ENCODE measurements at regions not wholly inside any gene's neighbourhood (a gene's known extent, or its start where the extent isn't known, plus 50 kb on each side); places are given as distances from the start of the nearest gene placed in this dataset.

GRCh38 chr3:147930232-147930807 lies 521.2 kb downstream of the ZIC1 start:
- no peak for DNase-seq (ENCODE audit: extremely low spot score)
- Histone ChIP-seq H3K9me3 (no peaks in the 10 kb centered on the region), H3K27me3 (no peaks in the 10 kb centered on the region), H3K36me3 (no peaks in the 10 kb centered on the region), H3K27ac (replicated peaks in 1 of 4) (no peak overlapping the region), H3K4me3 (no peak overlapping the region), H3K4me1 (no peaks in the 10 kb centered on the region)
- intact Hi-C loops (cut with DNase I) = no loop called here
- WGBS = 41% methylated on average over 4 of the region's 4 CpGs
- TF ChIP-seq POLR2A (IDR thresholded peaks at IDR 0.05; ENCODE audit: low read depth) (no peak), POLR2AphosphoS5 (IDR thresholded peaks at IDR 0.05) (no peak), EP300 (IDR thresholded peaks at IDR 0.05) (no peak), CTCF (IDR thresholded peaks at IDR 0.05) (no peak)

DNA sequence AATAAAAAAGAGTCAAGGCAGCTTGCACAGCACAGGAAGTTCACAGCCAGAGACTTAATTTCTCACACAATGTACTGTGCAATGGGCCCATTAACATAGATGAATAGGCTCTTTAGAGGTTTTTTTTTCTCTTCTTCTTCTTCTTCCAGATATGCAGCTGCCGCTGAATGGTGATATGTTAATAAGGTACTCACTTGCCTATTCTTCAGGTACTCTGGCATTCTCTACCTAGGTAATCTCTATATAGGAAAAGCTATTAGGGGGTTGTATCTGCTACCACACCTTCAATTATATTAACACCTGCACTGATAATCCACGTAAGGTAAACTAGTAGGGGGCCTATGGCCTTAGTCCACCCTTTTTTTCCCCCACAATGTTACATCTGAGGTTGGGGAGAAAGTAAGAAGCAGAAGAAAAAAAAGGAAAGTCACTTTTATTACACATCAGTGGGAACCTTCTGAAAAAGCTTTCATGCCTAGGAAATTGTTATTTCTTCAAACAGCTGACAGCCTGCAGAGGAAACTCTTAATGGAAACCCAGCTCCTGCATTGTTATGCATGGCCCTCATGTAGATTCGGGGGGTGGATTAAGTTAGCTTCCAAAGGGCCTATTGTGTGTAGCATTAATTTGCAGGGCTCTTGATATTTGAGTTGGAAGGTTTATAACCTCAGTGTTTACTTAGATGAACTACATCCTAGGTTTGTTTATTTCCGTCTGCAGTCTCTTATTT lies 525.5 kb downstream of the ZIC1 start:
- Histone ChIP-seq H3K27ac (replicated peaks in 1 of 4) (no peak overlapping the region), H3K4me3 (no peak overlapping the region), H3K9me3 (no peaks in the 10 kb centered on the region), H3K4me1 (no peaks in the 10 kb centered on the region), H3K27me3 (no peaks in the 10 kb centered on the region), H3K36me3 (no peaks in the 10 kb centered on the region)
- WGBS = 67% methylated on average over 4 of the region's 4 CpGs
- no peak for DNase-seq (ENCODE audit: extremely low spot score)
- intact Hi-C loops (cut with DNase I) = no loop called here
- TF ChIP-seq POLR2AphosphoS5 (IDR thresholded peaks at IDR 0.05) (no peak), CTCF (IDR thresholded peaks at IDR 0.05) (no peak)

DNA sequence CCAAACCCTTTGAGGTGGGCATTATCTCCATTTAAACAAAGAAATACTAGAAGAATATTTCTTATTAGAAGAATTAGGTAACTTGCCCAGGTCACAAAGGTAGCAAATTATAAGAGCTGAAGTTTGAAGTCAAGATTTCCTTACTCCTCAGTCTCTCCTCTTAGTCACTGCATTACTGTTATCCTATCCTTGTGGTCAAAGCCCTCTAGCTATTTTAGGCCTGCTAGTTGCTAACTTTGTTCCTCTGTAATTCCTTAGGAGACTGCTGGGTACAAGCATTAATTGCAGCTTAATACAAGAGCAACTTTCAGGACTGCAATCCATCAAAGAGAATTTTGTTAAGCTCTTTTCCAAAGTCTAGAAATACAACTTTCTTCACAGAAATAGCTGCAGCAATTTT lies 528.2 kb downstream of the ZIC1 start:
- no peak overlapping the region for H3K4me3 ChIP-seq
- no peaks in the 10 kb centered on the region for H3K27me3 ChIP-seq
- TF ChIP-seq CTCF (IDR thresholded peaks at IDR 0.05) (no peak), POLR2A (IDR thresholded peaks at IDR 0.05; ENCODE audit: low read depth) (no peak), POLR2AphosphoS5 (IDR thresholded peaks at IDR 0.05) (no peak)
- no peak for DNase-seq (ENCODE audit: extremely low spot score)
- H3K4me1 ChIP-seq = no peaks in the 10 kb centered on the region
- no peaks in the 10 kb centered on the region for H3K9me3 ChIP-seq
- intact Hi-C loops (cut with DNase I) = no loop called here
- H3K27ac ChIP-seq (replicated peaks in 1 of 4) = no peak overlapping the region
- H3K36me3 ChIP-seq = no peaks in the 10 kb centered on the region

GRCh38 chr3:147937891-147938290 lies 528.7 kb downstream of the ZIC1 start:
- intact Hi-C loops (cut with DNase I) = no loop called here
- no peaks in the 10 kb centered on the region for H3K27me3 ChIP-seq
- no peak overlapping the region for H3K4me3 ChIP-seq
- no peak overlapping the region for H3K27ac ChIP-seq (replicated peaks in 1 of 4)
- no peak for TF ChIP-seq CTCF (IDR thresholded peaks at IDR 0.05)
- TF ChIP-seq POLR2AphosphoS5 (IDR thresholded peaks at IDR 0.05) = no peak
- TF ChIP-seq POLR2A (IDR thresholded peaks at IDR 0.05; ENCODE audit: low read depth) = no peak
- no peak for TF ChIP-seq EP300 (IDR thresholded peaks at IDR 0.05)
- H3K36me3 ChIP-seq = no peaks in the 10 kb centered on the region
- H3K9me3 ChIP-seq = no peaks in the 10 kb centered on the region
- no peak for DNase-seq (ENCODE audit: extremely low spot score)
- 89% methylated on average over 2 of the region's 2 CpGs for WGBS
- no peaks in the 10 kb centered on the region for H3K4me1 ChIP-seq

GRCh38 chr3:147939425-147939824 lies 530.3 kb downstream of the ZIC1 start:
- H3K27ac ChIP-seq (replicated peaks in 1 of 4) = no peak overlapping the region
- intact Hi-C loops (cut with DNase I) = no loop called here
- H3K9me3 ChIP-seq = no peaks in the 10 kb centered on the region
- DNase-seq (ENCODE audit: extremely low spot score) = no peak
- H3K36me3 ChIP-seq = no peaks in the 10 kb centered on the region
- 90% methylated on average over 2 of the region's 2 CpGs for WGBS
- H3K4me3 ChIP-seq = no peak overlapping the region
- H3K4me1 ChIP-seq = no peaks in the 10 kb centered on the region
- H3K27me3 ChIP-seq = no peaks in the 10 kb centered on the region
- TF ChIP-seq CTCF (IDR thresholded peaks at IDR 0.05) (no peak), POLR2A (IDR thresholded peaks at IDR 0.05; ENCODE audit: low read depth) (no peak), POLR2AphosphoS5 (IDR thresholded peaks at IDR 0.05) (no peak), EP300 (IDR thresholded peaks at IDR 0.05) (no peak)
